Neural cell (in vitro differentiated cells): ENCODE measurements at regions not wholly inside any gene's neighbourhood (a gene's known extent, or its start where the extent isn't known, plus 50 kb on each side); places are given as distances from the start of the nearest gene placed in this dataset.

Source experiments
- H2AFZ ChIP-seq: fragments of 200-600, 300-800 bp; sonication (generic), shearing (Covaris generic); 2 replicates; pipeline ENCODE4 v1.6.0; 2014; ENCODE audit warnings: low read depth, mild to moderate bottlenecking, antibody characterized with exemption, low read length, moderate library complexity
- H3F3A ChIP-seq: fragments of 200-600 bp; shearing (Covaris generic); 2 replicates; pipeline ENCODE4 v1.6.1; 2016; ENCODE audit warnings: mild to moderate bottlenecking, moderate library complexity, mixed read lengths, antibody characterized with exemption, low read length; ENCODE audit not compliant: insufficient read depth, poor library complexity, severe bottlenecking
- H3K27ac ChIP-seq: fragments of 200-600, 300-800 bp; sonication (generic), shearing (Covaris generic); 2 replicates; pipeline ENCODE4 v1.5.1; 2014; ENCODE audit warnings: mild to moderate bottlenecking, low read length, moderate library complexity
- H3K27me3 ChIP-seq: fragments of 300-800, 200-600 bp; sonication (generic), shearing (Covaris generic); 2 replicates; pipeline ENCODE4 v1.6.0; 2014; ENCODE audit warnings: mild to moderate bottlenecking, low read depth, low read length, moderate library complexity; ENCODE audit not compliant: insufficient read depth
- H3K36me3 ChIP-seq: fragments of 300-800, 200-600 bp; sonication (generic), shearing (Covaris generic); 2 replicates; pipeline ENCODE4 v1.5.1; 2014; ENCODE audit warnings: mild to moderate bottlenecking, antibody characterized with exemption, low read length, moderate library complexity; ENCODE audit not compliant: insufficient read depth
- H3K4me2 ChIP-seq: fragments of 300-800, 200-600 bp; sonication (generic), shearing (Covaris generic); 2 replicates; pipeline ENCODE4 v1.6.0; 2014; ENCODE audit warnings: mild to moderate bottlenecking, low read length
- H3K4me3 ChIP-seq: fragments of 300-800, 200-600 bp; sonication (generic), shearing (Covaris generic); 2 replicates; pipeline ENCODE4 v1.5.1; 2014; ENCODE audit warnings: mild to moderate bottlenecking, low read length, moderate library complexity
- H3K79me2 ChIP-seq: fragments of 200-600 bp; shearing (Covaris generic); replicated peaks from 2 replicates; pipeline ENCODE4 v1.6.0; 2014; ENCODE audit warnings: mild to moderate bottlenecking, low read length, moderate library complexity; ENCODE audit not compliant: insufficient read depth
- H3K9ac ChIP-seq: fragments of 300-800, 200-600 bp; sonication (generic), shearing (Covaris generic); 2 replicates; pipeline ENCODE4 v1.6.1; 2016; ENCODE audit warnings: mild to moderate bottlenecking, low read length, mixed read lengths
- H3K9me2 ChIP-seq: fragments of 200-600 bp; shearing (Covaris generic); 2 replicates; pipeline ENCODE4 v1.6.1; 2016; ENCODE audit warnings: mild to moderate bottlenecking, low read length, mixed read lengths; ENCODE audit not compliant: insufficient read depth
- H3K9me3 ChIP-seq: fragments of 200-600, 300-800 bp; sonication (generic), shearing (Covaris generic); 2 replicates; pipeline ENCODE4 v1.6.1; 2016; ENCODE audit warnings: mild to moderate bottlenecking, mixed run types, low read length, moderate library complexity, mixed read lengths
- H4K20me1 ChIP-seq: fragments of 200-600 bp; shearing (Covaris generic); 2 replicates; pipeline ENCODE4 v1.6.1; 2016; ENCODE audit warnings: mild to moderate bottlenecking, mixed run types; ENCODE audit not compliant: insufficient read depth
- EP300 ChIP-seq: fragments of 450-650 bp; conservative IDR thresholded peaks from 2 replicates; pipeline ENCODE4 v1.6.1; 2014; ENCODE audit warnings: antibody characterized with exemption, mild to moderate bottlenecking, moderate library complexity; ENCODE audit not compliant: poor library complexity, severe bottlenecking
- EZH2 ChIP-seq: fragments of 200-600, 300-800 bp; shearing (Covaris generic), sonication (generic); IDR thresholded peaks from 2 replicates; pipeline ENCODE4 v1.6.1; 2014; ENCODE audit warnings: antibody characterized with exemption, low read length, borderline replicate concordance, mild to moderate bottlenecking; ENCODE audit not compliant: insufficient read depth, poor library complexity, severe bottlenecking
- MXI1 ChIP-seq: fragments of 450-650 bp; conservative IDR thresholded peaks from 2 replicates; pipeline ENCODE4 v1.6.1; 2014; ENCODE audit warnings: antibody characterized with exemption, mild to moderate bottlenecking; ENCODE audit not compliant: poor library complexity, severe bottlenecking
- POLR2AphosphoS5 ChIP-seq: IDR thresholded peaks from 2 replicates; pipeline ENCODE4 v1.6.1; 2012
- RAD21 ChIP-seq: fragments of 450-650 bp; conservative IDR thresholded peaks from 2 replicates; pipeline ENCODE4 v1.6.1; 2014; ENCODE audit warnings: antibody characterized with exemption, mild to moderate bottlenecking, moderate library complexity
- REST ChIP-seq: IDR thresholded peaks from 2 replicates; pipeline ENCODE4 v1.6.1; 2012; ENCODE audit warnings: borderline replicate concordance
- SMC3 ChIP-seq: fragments of 450-650 bp; conservative IDR thresholded peaks from 2 replicates; pipeline ENCODE4 v1.6.1; 2014; ENCODE audit warnings: antibody characterized with exemption, mild to moderate bottlenecking, moderate library complexity; ENCODE audit not compliant: poor library complexity
- TAF1 ChIP-seq: IDR thresholded peaks from 2 replicates; pipeline ENCODE4 v1.6.1; 2012; ENCODE audit warnings: low read depth
- TF ChIP-seq, protein P1 (sequence below): fragments of 450-650 bp; IDR thresholded peaks from 2 replicates; pipeline ENCODE4 v1.5.1; 2014; ENCODE audit warnings: antibody characterized with exemption, mild to moderate bottlenecking, moderate library complexity; ENCODE audit not compliant: poor library complexity, severe bottlenecking

DNA sequence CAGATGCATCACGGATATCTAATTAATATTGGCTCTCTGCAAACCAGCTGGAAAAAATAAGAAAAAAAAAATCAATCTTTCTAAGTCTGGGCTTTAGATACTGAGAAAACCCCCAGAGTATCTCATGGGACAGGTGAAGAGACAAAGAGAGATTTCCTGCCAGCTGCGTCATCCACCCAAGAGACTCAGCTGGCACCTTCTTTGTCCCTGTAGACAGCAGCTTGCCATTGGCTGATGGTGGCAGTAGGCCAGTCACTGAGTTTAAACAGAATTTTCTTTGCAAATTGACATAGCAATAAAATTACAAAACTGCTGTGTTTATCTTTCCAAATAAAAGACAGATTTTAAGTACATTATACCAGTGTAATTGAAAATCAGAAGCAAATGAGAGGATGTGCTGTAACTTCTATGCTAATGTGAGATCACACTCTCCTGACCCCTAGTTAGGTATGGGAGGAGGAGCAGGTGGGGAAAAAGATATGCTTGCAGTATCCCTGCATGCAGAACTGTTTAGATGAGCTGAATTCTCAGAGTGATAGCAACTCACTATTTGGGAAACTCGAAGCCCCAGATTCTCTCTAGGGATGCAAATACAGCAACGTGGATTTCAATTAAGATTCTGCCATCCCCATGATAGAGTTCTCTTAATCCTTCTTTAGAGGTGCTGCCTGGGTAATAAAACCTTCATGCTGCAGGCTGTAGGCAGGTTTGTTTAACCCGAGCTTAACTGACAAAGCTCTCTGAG is 72.2 kb downstream of the NMUR2 start:
- no peak overlapping the region for H3K4me2 ChIP-seq
- no peaks in the 10 kb centered on the region for H3K79me2 ChIP-seq
- H3K9me3 ChIP-seq, result no peaks in the 10 kb centered on the region
- no peaks in the 10 kb centered on the region for H4K20me1 ChIP-seq
- TF ChIP-seq EP300, result no peak
- TF ChIP-seq EZH2, result no peak
- TF ChIP-seq MXI1, result no peak
- TF ChIP-seq SMC3, result no peak
- no peak for TF ChIP-seq REST
- TF ChIP-seq POLR2AphosphoS5, result no peak
- no peak for TF ChIP-seq TAF1
- TF ChIP-seq RAD21, result no peak
- TF ChIP-seq, protein P1, sequence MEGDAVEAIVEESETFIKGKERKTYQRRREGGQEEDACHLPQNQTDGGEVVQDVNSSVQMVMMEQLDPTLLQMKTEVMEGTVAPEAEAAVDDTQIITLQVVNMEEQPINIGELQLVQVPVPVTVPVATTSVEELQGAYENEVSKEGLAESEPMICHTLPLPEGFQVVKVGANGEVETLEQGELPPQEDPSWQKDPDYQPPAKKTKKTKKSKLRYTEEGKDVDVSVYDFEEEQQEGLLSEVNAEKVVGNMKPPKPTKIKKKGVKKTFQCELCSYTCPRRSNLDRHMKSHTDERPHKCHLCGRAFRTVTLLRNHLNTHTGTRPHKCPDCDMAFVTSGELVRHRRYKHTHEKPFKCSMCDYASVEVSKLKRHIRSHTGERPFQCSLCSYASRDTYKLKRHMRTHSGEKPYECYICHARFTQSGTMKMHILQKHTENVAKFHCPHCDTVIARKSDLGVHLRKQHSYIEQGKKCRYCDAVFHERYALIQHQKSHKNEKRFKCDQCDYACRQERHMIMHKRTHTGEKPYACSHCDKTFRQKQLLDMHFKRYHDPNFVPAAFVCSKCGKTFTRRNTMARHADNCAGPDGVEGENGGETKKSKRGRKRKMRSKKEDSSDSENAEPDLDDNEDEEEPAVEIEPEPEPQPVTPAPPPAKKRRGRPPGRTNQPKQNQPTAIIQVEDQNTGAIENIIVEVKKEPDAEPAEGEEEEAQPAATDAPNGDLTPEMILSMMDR, result no peak
- no peaks in the 10 kb centered on the region for H3F3A ChIP-seq
- H3K27me3 ChIP-seq, result no peaks in the 10 kb centered on the region
- H3K27ac ChIP-seq, result no peak overlapping the region
- no peaks in the 10 kb centered on the region for H3K9me2 ChIP-seq
- H3K36me3 ChIP-seq, result no peaks in the 10 kb centered on the region
- H3K4me3 ChIP-seq, result no peak overlapping the region
- no peak overlapping the region for H2AFZ ChIP-seq
- H3K9ac ChIP-seq, result no peak overlapping the region

DNA sequence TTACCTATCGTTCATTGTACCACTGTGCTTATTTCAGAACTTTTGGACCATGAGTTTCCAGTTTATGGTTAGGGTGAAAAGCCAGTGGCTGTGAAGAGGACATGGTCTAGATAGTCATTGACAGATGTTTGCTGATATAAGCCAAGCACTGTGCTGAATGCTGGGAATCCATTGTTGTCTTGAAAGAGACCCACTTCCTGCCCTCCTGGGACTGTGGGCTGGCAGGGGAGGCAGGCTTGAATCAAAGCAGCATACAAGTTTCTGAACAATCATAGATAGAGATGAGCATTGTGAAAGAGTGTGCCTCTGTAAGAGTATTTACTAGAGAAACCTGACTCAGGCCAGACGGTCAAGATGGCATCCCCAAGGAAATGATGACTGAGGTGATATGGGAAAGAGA is 73.4 kb downstream of the NMUR2 start:
- Histone ChIP-seq H2AFZ (no peak overlapping the region), H3K9me3 (no peaks in the 10 kb centered on the region), H3K9ac (no peak overlapping the region), H4K20me1 (no peaks in the 10 kb centered on the region), H3K27ac (no peak overlapping the region), H3K27me3 (no peaks in the 10 kb centered on the region), H3K4me2 (no peak overlapping the region), H3K4me3 (no peak overlapping the region), H3K79me2 (no peaks in the 10 kb centered on the region), H3K9me2 (no peaks in the 10 kb centered on the region), H3K36me3 (no peaks in the 10 kb centered on the region), H3F3A (no peaks in the 10 kb centered on the region)
- TF ChIP-seq POLR2AphosphoS5 (no peak), MXI1 (no peak), RAD21 (no peak), SMC3 (no peak), TAF1 (no peak), REST (no peak), EZH2 (no peak), EP300 (no peak)
- TF ChIP-seq, protein P1, result no peak
